ENCODE measurements at regions not wholly inside any gene's neighbourhood (a gene's known extent, or its start where the extent isn't known, plus 50 kb on each side); places are given as distances from the start of the nearest gene placed in this dataset.

- Histone ChIP-seq H3K9me3 (ENCODE audit: control insufficient read depth in 1 of 2, low read length in 2 of 2) (no peaks in the 10 kb centered on the region), H3K9ac (ENCODE audit: low read depth in 1 of 2, low read length in 2 of 2) (no peak overlapping the region), H3K4me3 (ENCODE audit: low read depth in 1 of 2, low read length in 2 of 2) (no peak overlapping the region), H3K27me3 (ENCODE audit: control insufficient read depth in 1 of 2, insufficient read depth in 2 of 2, low read length in 2 of 2) (no peaks in the 10 kb centered on the region), H3K4me1 (ENCODE audit: control insufficient read depth in 1 of 2, insufficient read depth in 2 of 2, low read length in 2 of 2) (no peaks in the 10 kb centered on the region), H3K36me3 (ENCODE audit: control insufficient read depth in 1 of 2, insufficient read depth in 2 of 2, low read length in 2 of 2) (no peaks in the 10 kb centered on the region), H3K27ac (ENCODE audit: low read depth, low read length) (no peak overlapping the region)
These were observed 290.4 kb upstream of the RBMS1 start for GRCh38 chr2:160784034-160784433.

GRCh38 chr2:160790738-160791137 is 297.1 kb upstream of the RBMS1 start:
- Histone ChIP-seq H3K9ac (ENCODE audit: low read depth in 1 of 2, low read length in 2 of 2) (no peak overlapping the region), H3K36me3 (ENCODE audit: control insufficient read depth in 1 of 2, insufficient read depth in 2 of 2, low read length in 2 of 2) (no peaks in the 10 kb centered on the region), H3K27ac (ENCODE audit: low read depth, low read length) (no peak overlapping the region), H3K27me3 (ENCODE audit: control insufficient read depth in 1 of 2, insufficient read depth in 2 of 2, low read length in 2 of 2) (no peaks in the 10 kb centered on the region), H3K4me3 (ENCODE audit: low read depth in 1 of 2, low read length in 2 of 2) (no peak overlapping the region), H3K9me3 (ENCODE audit: control insufficient read depth in 1 of 2, low read length in 2 of 2) (no peaks in the 10 kb centered on the region), H3K4me1 (ENCODE audit: control insufficient read depth in 1 of 2, insufficient read depth in 2 of 2, low read length in 2 of 2) (no peaks in the 10 kb centered on the region)

DNA sequence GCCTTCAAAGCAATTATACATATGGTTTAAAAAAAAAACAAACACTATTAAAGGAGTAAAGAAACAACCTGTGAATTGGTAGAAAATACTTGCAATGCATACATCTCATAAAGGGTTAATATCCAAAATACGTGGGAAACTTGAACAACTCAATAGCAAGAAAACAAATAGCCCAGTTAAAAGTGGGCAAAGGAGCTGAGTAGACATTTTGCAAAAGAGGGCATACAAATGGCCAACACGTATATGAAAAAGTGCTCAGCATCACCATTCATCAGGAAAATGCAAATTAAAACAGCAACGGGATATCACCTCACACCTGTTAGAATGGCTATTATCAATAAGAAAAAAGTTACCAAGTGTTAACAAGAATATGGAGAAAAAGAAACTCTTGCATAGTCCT is 298.3 kb upstream of the RBMS1 start:
- Histone ChIP-seq H3K4me1 (ENCODE audit: control insufficient read depth in 1 of 2, insufficient read depth in 2 of 2, low read length in 2 of 2) (no peaks in the 10 kb centered on the region), H3K27ac (ENCODE audit: low read depth, low read length) (no peak overlapping the region), H3K27me3 (ENCODE audit: control insufficient read depth in 1 of 2, insufficient read depth in 2 of 2, low read length in 2 of 2) (no peaks in the 10 kb centered on the region), H3K36me3 (ENCODE audit: control insufficient read depth in 1 of 2, insufficient read depth in 2 of 2, low read length in 2 of 2) (no peaks in the 10 kb centered on the region), H3K4me3 (ENCODE audit: low read depth in 1 of 2, low read length in 2 of 2) (no peak overlapping the region), H3K9me3 (ENCODE audit: control insufficient read depth in 1 of 2, low read length in 2 of 2) (no peaks in the 10 kb centered on the region), H3K9ac (ENCODE audit: low read depth in 1 of 2, low read length in 2 of 2) (no peak overlapping the region)

DNA sequence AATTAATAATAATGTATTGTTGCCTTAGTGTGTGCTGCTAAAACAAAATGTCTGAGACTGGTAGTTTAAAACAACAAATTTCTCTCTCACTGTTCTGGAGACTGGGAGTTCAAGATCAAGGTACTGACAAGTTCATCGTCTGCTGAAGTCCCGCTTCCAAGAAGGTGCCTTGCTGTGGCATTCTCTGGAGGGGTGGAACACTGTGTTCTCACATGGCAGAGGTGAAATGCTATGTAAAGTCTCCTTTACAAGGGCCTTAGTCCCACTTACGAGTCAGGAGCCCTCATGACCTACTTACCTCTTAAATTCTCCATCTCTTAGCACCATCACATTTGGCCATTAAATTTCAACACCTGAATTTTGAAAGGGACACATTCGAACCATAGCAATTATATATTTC is 299.2 kb upstream of the RBMS1 start:
- H3K36me3 ChIP-seq (ENCODE audit: control insufficient read depth in 1 of 2, insufficient read depth in 2 of 2, low read length in 2 of 2), result no peaks in the 10 kb centered on the region
- no peak overlapping the region for H3K4me3 ChIP-seq (ENCODE audit: low read depth in 1 of 2, low read length in 2 of 2)
- no peaks in the 10 kb centered on the region for H3K9me3 ChIP-seq (ENCODE audit: control insufficient read depth in 1 of 2, low read length in 2 of 2)
- H3K27me3 ChIP-seq (ENCODE audit: control insufficient read depth in 1 of 2, insufficient read depth in 2 of 2, low read length in 2 of 2), result no peaks in the 10 kb centered on the region
- H3K4me1 ChIP-seq (ENCODE audit: control insufficient read depth in 1 of 2, insufficient read depth in 2 of 2, low read length in 2 of 2), result no peaks in the 10 kb centered on the region
- no peak overlapping the region for H3K27ac ChIP-seq (ENCODE audit: low read depth, low read length)
- H3K9ac ChIP-seq (ENCODE audit: low read depth in 1 of 2, low read length in 2 of 2), result no peak overlapping the region

DNA sequence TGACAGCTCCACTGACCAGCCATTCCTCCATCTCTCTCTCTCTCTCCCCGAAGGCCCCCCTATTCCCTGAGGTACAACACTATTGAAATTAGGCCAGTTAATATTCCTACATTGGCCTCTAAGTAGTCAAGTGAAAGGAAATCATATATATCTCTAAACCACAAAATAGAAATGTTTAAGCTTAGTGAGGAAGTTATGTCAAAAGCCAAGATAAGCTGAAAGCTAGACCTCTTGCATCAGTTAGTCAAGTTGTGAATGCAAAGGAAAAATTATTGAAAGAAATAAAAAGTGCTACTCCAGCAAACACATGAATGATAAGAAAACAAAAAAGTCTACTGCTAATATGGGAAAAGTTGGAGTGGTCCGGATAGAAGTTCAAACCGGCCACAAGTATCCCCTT is 301.3 kb upstream of the RBMS1 start:
- Histone ChIP-seq H3K4me3 (ENCODE audit: low read depth in 1 of 2, low read length in 2 of 2) (no peak overlapping the region), H3K9me3 (ENCODE audit: control insufficient read depth in 1 of 2, low read length in 2 of 2) (no peaks in the 10 kb centered on the region), H3K36me3 (ENCODE audit: control insufficient read depth in 1 of 2, insufficient read depth in 2 of 2, low read length in 2 of 2) (no peaks in the 10 kb centered on the region), H3K27ac (ENCODE audit: low read depth, low read length) (no peak overlapping the region), H3K4me1 (ENCODE audit: control insufficient read depth in 1 of 2, insufficient read depth in 2 of 2, low read length in 2 of 2) (no peaks in the 10 kb centered on the region), H3K27me3 (ENCODE audit: control insufficient read depth in 1 of 2, insufficient read depth in 2 of 2, low read length in 2 of 2) (no peaks in the 10 kb centered on the region), H3K9ac (ENCODE audit: low read depth in 1 of 2, low read length in 2 of 2) (no peak overlapping the region)

DNA sequence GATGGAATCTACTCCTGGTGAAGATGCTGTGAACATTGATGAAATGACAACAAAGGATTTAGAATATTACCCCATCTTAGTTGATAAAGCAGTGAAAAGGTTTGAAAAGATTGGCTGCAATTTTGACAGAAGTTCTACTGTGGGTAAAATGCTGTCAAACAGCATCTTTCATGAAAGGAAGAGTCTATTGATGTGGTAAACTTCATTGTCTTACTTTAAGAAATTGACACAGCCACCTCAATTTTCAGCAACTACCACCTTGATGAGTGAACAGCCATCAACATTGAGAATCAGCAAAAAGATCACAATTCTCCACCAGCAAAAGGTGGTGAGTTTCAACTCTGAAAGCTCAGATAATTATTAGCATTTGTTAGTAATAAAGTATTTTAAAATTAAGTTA is 310.3 kb upstream of the RBMS1 start:
- H3K9me3 ChIP-seq (ENCODE audit: control insufficient read depth in 1 of 2, low read length in 2 of 2), result no peaks in the 10 kb centered on the region
- no peak overlapping the region for H3K4me3 ChIP-seq (ENCODE audit: low read depth in 1 of 2, low read length in 2 of 2)
- H3K27ac ChIP-seq (ENCODE audit: low read depth, low read length), result no peak overlapping the region
- H3K9ac ChIP-seq (ENCODE audit: low read depth in 1 of 2, low read length in 2 of 2), result no peak overlapping the region
- no peaks in the 10 kb centered on the region for H3K36me3 ChIP-seq (ENCODE audit: control insufficient read depth in 1 of 2, insufficient read depth in 2 of 2, low read length in 2 of 2)
- no peaks in the 10 kb centered on the region for H3K27me3 ChIP-seq (ENCODE audit: control insufficient read depth in 1 of 2, insufficient read depth in 2 of 2, low read length in 2 of 2)
- H3K4me1 ChIP-seq (ENCODE audit: control insufficient read depth in 1 of 2, insufficient read depth in 2 of 2, low read length in 2 of 2), result no peaks in the 10 kb centered on the region

DNA sequence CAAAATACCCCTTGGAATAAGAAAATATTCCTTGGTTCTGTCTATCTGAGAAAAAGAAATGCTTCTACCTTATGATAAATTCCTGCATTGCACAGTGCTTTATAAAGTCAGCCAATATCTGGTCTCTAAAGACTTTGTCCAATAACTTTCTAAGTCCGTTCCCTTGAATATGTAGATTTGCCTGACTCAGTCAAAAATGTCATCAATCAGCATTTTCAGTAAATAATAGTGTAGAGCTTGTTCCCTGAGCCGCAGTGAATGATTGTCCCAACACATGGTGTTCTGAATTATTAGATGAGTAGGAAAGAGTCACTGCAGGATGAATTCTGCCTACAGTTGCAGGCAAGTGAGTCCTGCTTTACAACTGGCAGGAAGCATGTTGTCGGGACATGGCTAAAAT is 316.8 kb upstream of the RBMS1 start:
- H3K9ac ChIP-seq (ENCODE audit: low read depth in 1 of 2, low read length in 2 of 2), result no peak overlapping the region
- no peaks in the 10 kb centered on the region for H3K4me1 ChIP-seq (ENCODE audit: control insufficient read depth in 1 of 2, insufficient read depth in 2 of 2, low read length in 2 of 2)
- no peaks in the 10 kb centered on the region for H3K27me3 ChIP-seq (ENCODE audit: control insufficient read depth in 1 of 2, insufficient read depth in 2 of 2, low read length in 2 of 2)
- H3K27ac ChIP-seq (ENCODE audit: low read depth, low read length), result no peak overlapping the region
- H3K9me3 ChIP-seq (ENCODE audit: control insufficient read depth in 1 of 2, low read length in 2 of 2), result no peaks in the 10 kb centered on the region
- no peaks in the 10 kb centered on the region for H3K36me3 ChIP-seq (ENCODE audit: control insufficient read depth in 1 of 2, insufficient read depth in 2 of 2, low read length in 2 of 2)
- no peak overlapping the region for H3K4me3 ChIP-seq (ENCODE audit: low read depth in 1 of 2, low read length in 2 of 2)

GRCh38 chr2:160812830-160813505 is 319.4 kb upstream of the RBMS1 start:
- Histone ChIP-seq H3K27me3 (ENCODE audit: control insufficient read depth in 1 of 2, insufficient read depth in 2 of 2, low read length in 2 of 2) (no peaks in the 10 kb centered on the region), H3K4me1 (ENCODE audit: control insufficient read depth in 1 of 2, insufficient read depth in 2 of 2, low read length in 2 of 2) (no peaks in the 10 kb centered on the region), H3K27ac (ENCODE audit: low read depth, low read length) (no peak overlapping the region), H3K9me3 (ENCODE audit: control insufficient read depth in 1 of 2, low read length in 2 of 2) (no peaks in the 10 kb centered on the region), H3K9ac (ENCODE audit: low read depth in 1 of 2, low read length in 2 of 2) (no peak overlapping the region), H3K4me3 (ENCODE audit: low read depth in 1 of 2, low read length in 2 of 2) (no peak overlapping the region), H3K36me3 (ENCODE audit: control insufficient read depth in 1 of 2, insufficient read depth in 2 of 2, low read length in 2 of 2) (no peaks in the 10 kb centered on the region)

DNA sequence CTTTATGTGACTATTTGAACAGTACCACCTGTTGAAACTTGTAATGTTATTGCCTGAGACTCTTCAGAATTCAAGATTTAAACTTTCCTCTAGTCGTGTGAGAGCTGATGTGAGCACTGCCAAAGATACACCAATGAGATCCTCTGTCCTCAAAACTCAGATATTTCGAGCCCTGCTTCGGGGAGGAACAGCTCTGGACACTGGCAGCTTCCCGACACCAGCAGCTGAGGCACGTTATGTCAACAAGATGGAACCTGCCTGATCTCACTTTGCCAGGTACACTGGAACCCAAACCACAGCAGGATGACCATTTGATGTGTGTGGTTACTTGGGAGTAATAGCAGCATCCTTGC is 319.9 kb upstream of the RBMS1 start:
- H3K4me3 ChIP-seq (ENCODE audit: low read depth in 1 of 2, low read length in 2 of 2), result no peak overlapping the region
- H3K27me3 ChIP-seq (ENCODE audit: control insufficient read depth in 1 of 2, insufficient read depth in 2 of 2, low read length in 2 of 2), result no peaks in the 10 kb centered on the region
- H3K36me3 ChIP-seq (ENCODE audit: control insufficient read depth in 1 of 2, insufficient read depth in 2 of 2, low read length in 2 of 2), result no peaks in the 10 kb centered on the region
- no peaks in the 10 kb centered on the region for H3K9me3 ChIP-seq (ENCODE audit: control insufficient read depth in 1 of 2, low read length in 2 of 2)
- no peak overlapping the region for H3K27ac ChIP-seq (ENCODE audit: low read depth, low read length)
- H3K4me1 ChIP-seq (ENCODE audit: control insufficient read depth in 1 of 2, insufficient read depth in 2 of 2, low read length in 2 of 2), result no peaks in the 10 kb centered on the region
- no peak overlapping the region for H3K9ac ChIP-seq (ENCODE audit: low read depth in 1 of 2, low read length in 2 of 2)

- Histone ChIP-seq H3K27ac (ENCODE audit: low read depth, low read length) (no peak overlapping the region), H3K9me3 (ENCODE audit: control insufficient read depth in 1 of 2, low read length in 2 of 2) (no peaks in the 10 kb centered on the region), H3K4me1 (ENCODE audit: control insufficient read depth in 1 of 2, insufficient read depth in 2 of 2, low read length in 2 of 2) (no peaks in the 10 kb centered on the region), H3K27me3 (ENCODE audit: control insufficient read depth in 1 of 2, insufficient read depth in 2 of 2, low read length in 2 of 2) (peaks cover 0 to 2% of the 10 kb centered on the region in 2 donors), H3K9ac (ENCODE audit: low read depth in 1 of 2, low read length in 2 of 2) (no peak overlapping the region), H3K4me3 (ENCODE audit: low read depth in 1 of 2, low read length in 2 of 2) (no peak overlapping the region), H3K36me3 (ENCODE audit: control insufficient read depth in 1 of 2, insufficient read depth in 2 of 2, low read length in 2 of 2) (no peaks in the 10 kb centered on the region)
These were observed 323.4 kb upstream of the RBMS1 start for GRCh38 chr2:160816916-160817499.

Data from duodenal mucosa (tissue), 2 donors.